A673 (cell line): ENCODE measurements at regions not wholly inside any gene's neighbourhood (a gene's known extent, or its start where the extent isn't known, plus 50 kb on each side); places are given as distances from the start of the nearest gene placed in this dataset.
A peak's percentile ranks its signal among the peaks of the same experiment; 100 is the strongest.

ENCODE experiments used
- BruUV-seq: library from RNA; stranded (reverse); fragments of 400-500 nt; replicated peaks from 2 replicates; lab custom pipeline; 2021; lab: Mats Ljungman, UMichigan
- CTCF ChIA-PET: fragments of 300-600 bp; sonication (Branson Sonifier 250); formaldehyde crosslinking; loops from one replicate; lab custom pipeline; 2022; ENCODE audit warnings: antibody characterized with exemption; lab: Charles Lee
- POLR2A ChIA-PET: fragments of 300-600 bp; sonication (Branson Sonifier 250); formaldehyde crosslinking; loops from one replicate; lab custom pipeline; 2022; ENCODE audit warnings: antibody characterized with exemption; ENCODE audit not compliant: low non-redundant PET; lab: Charles Lee
- DNase-seq: peaks from one replicate; pipeline ENCODE4 v3.0.0-alpha.2; 2015; ENCODE audit warnings: low spot score
- H3K27ac ChIP-seq: fragments of 200-600 bp; sonication (generic); 2 replicates; pipeline ENCODE4 v1.5.1; 2016; ENCODE audit warnings: mixed run types, low read depth, mild to moderate bottlenecking, mixed read lengths, antibody characterized with exemption, low read length; ENCODE audit not compliant: poor library complexity, severe bottlenecking
- H3K27me3 ChIP-seq: fragments of 200-600 bp; sonication (generic); replicated peaks from 2 replicates; pipeline ENCODE4 v1.6.1; 2017; ENCODE audit warnings: mixed run types, low read depth, mild to moderate bottlenecking, mixed read lengths, antibody characterized with exemption, low read length; ENCODE audit not compliant: insufficient read depth, poor library complexity
- H3K36me3 ChIP-seq: fragments of 200-600 bp; sonication (generic); 2 replicates; pipeline ENCODE4 v1.6.1; 2016; ENCODE audit warnings: mixed run types, mild to moderate bottlenecking, mixed read lengths, antibody characterized with exemption, low read length; ENCODE audit not compliant: insufficient read depth, poor library complexity, severe bottlenecking
- H3K4me1 ChIP-seq: fragments of 200-600 bp; sonication (generic); 2 replicates; pipeline ENCODE4 v1.6.1; 2017; ENCODE audit warnings: mixed run types, mild to moderate bottlenecking, mixed read lengths, antibody characterized with exemption, low read length; ENCODE audit not compliant: insufficient read depth, poor library complexity, severe bottlenecking
- H3K4me3 ChIP-seq: fragments of 200-600 bp; sonication (generic); 2 replicates; pipeline ENCODE4 v1.5.1; 2016; ENCODE audit warnings: low read depth, mixed run types, mild to moderate bottlenecking, mixed read lengths, low read length; ENCODE audit not compliant: poor library complexity, severe bottlenecking
- H3K9me3 ChIP-seq: fragments of 200-600 bp; sonication (generic); 2 replicates; pipeline ENCODE4 v1.6.1; 2016; ENCODE audit warnings: mixed run types, low read depth, mild to moderate bottlenecking, mixed read lengths, antibody characterized with exemption, low read length; ENCODE audit not compliant: poor library complexity, severe bottlenecking
- EZH2 ChIP-seq: fragments of 200-600 bp; sonication (generic); IDR thresholded peaks from 2 replicates; pipeline ENCODE4 v1.6.1; 2017; ENCODE audit warnings: borderline replicate concordance, low read depth, mild to moderate bottlenecking, mixed read lengths, antibody characterized with exemption, low read length; ENCODE audit not compliant: poor library complexity, severe bottlenecking
- intact Hi-C: fragments of 100-400 bp; cut with micrococcal nuclease; formaldehyde crosslinking; loops from one replicate; pipeline ENCODE4 v1.10.0; 2022; ENCODE audit not compliant: unreplicated experiment
- TF ChIP-seq, protein P1 (sequence below): fragments of 300-800, 200-600 bp; sonication (generic); conservative IDR thresholded peaks from 2 replicates; pipeline ENCODE4 v1.5.1; 2017; ENCODE audit warnings: low read depth, mild to moderate bottlenecking, antibody characterized with exemption, low read length, moderate library complexity, mixed read lengths

DNA sequence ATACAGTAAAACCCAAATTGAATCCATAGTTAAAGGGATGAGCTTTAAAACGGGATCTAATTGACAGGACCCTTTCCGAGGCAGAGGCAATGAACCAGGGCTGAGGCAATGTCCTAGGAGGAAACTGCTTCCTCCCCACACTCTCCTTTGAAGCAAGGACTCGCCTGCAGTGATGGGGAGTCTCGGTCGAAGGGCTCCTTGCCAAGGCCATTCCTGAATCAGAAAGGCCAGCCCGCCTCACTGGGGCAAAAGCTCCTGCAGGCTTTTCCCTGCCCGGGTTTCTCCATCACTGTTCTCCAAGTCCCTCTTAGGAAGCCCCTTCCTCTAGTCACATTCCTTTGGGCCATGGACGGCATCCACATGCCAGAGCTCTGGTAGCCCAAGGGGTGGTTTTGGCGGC lies 132.0 kb downstream of the RBFOX3 start:
- no TSS peak for BruUV-seq
- H3K9me3 ChIP-seq, result no peaks in the 10 kb centered on the region
- H3K27ac ChIP-seq, result no peak overlapping the region
- no peaks in the 10 kb centered on the region for H3K4me1 ChIP-seq
- ChIA-PET POLR2A (no interaction called here), CTCF (no interaction called here)
- no peak overlapping the region for H3K4me3 ChIP-seq
- no peak for TF ChIP-seq EZH2
- TF ChIP-seq, protein P1, sequence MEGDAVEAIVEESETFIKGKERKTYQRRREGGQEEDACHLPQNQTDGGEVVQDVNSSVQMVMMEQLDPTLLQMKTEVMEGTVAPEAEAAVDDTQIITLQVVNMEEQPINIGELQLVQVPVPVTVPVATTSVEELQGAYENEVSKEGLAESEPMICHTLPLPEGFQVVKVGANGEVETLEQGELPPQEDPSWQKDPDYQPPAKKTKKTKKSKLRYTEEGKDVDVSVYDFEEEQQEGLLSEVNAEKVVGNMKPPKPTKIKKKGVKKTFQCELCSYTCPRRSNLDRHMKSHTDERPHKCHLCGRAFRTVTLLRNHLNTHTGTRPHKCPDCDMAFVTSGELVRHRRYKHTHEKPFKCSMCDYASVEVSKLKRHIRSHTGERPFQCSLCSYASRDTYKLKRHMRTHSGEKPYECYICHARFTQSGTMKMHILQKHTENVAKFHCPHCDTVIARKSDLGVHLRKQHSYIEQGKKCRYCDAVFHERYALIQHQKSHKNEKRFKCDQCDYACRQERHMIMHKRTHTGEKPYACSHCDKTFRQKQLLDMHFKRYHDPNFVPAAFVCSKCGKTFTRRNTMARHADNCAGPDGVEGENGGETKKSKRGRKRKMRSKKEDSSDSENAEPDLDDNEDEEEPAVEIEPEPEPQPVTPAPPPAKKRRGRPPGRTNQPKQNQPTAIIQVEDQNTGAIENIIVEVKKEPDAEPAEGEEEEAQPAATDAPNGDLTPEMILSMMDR, result no peak
- H3K27me3 ChIP-seq, result peaks cover 71% of the 10 kb centered on the region
- intact Hi-C loops, result no loop called here
- no peaks in the 10 kb centered on the region for H3K36me3 ChIP-seq
- no peak for DNase-seq

DNA sequence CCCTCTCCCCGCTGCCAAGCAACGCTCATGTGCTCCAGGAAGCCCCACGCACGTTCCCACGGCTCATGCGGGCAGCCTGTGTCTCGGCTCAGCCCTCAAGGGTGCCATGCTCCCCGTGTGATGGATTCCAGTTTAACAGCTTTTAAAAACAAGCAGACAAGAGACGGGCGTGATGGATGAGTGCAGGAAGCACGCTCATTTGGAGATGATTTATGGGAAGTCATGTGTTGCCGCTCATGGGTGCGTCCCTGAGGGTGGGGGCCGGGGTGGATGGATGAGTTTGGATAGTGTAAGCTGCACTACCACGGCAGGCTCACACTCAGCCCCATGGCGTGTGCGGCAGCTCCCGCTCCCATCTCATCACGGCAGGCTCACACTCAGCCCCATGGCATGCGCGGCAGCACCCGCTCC lies 132.8 kb downstream of the RBFOX3 start:
- Histone ChIP-seq H3K27me3 (peaks cover 76% of the 10 kb centered on the region), H3K27ac (no peak overlapping the region), H3K9me3 (no peaks in the 10 kb centered on the region), H3K4me1 (no peaks in the 10 kb centered on the region), H3K4me3 (no peak overlapping the region), H3K36me3 (no peaks in the 10 kb centered on the region)
- peak; percentile 54 for DNase-seq
- ChIA-PET CTCF (no interaction called here), POLR2A (no interaction called here)
- intact Hi-C loops, result no loop called here
- BruUV-seq, result no TSS peak
- peak; percentile 38 for TF ChIP-seq EZH2
- TF ChIP-seq, protein P1, result no peak

DNA sequence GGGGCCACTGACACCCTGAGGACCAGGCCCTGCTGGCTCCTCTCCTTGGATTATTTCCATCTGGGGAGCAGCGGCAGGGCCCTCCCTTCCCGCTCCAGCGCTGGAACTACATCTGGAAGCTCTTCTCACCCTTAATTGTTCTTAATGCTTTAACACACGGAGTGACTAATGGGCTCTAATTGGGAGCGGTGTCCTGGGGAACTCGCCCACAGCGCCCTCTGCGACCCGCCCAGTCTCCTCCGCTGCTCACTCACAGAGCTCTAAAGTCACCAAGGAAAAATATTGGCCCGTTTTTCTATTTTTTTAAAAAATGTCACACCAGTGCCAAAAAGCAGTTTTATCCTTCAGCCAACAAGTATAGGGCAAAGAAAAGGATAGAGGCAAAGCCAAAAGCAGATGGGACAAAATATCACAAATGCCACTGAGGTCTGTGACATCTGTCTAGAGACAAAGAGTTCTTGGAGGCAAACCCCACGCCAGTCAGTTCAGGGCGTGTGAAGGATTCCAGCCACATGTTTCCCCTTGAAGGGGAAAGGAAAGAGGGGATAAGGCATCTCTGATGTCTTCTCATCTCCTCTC lies 134.7 kb downstream of the RBFOX3 start:
- Histone ChIP-seq H3K27me3 (peaks cover 75% of the 10 kb centered on the region), H3K4me1 (no peaks in the 10 kb centered on the region), H3K36me3 (no peaks in the 10 kb centered on the region), H3K27ac (no peak overlapping the region), H3K9me3 (no peaks in the 10 kb centered on the region), H3K4me3 (no peak overlapping the region)
- POLR2A ChIA-PET, result no interaction called here
- intact Hi-C loops, result no loop called here
- no TSS peak for BruUV-seq
- no peak for DNase-seq
- TF ChIP-seq, protein P1, result no peak
- TF ChIP-seq EZH2, result peak; percentile 34
- CTCF ChIA-PET, result no interaction called here
